GM23248 (cell line): ENCODE measurements at regions not wholly inside any gene's neighbourhood (a gene's known extent, or its start where the extent isn't known, plus 50 kb on each side); places are given as distances from the start of the nearest gene placed in this dataset.

Experiments
- EZH2 ChIP-seq: fragments of 200-600 bp; sonication (generic); IDR thresholded peaks from 2 replicates; pipeline ENCODE4 v1.6.1; 2018; ENCODE audit warnings: antibody characterized with exemption, mild to moderate bottlenecking; ENCODE audit not compliant: insufficient read depth, poor library complexity, severe bottlenecking
- EZH2phosphoT487 ChIP-seq: fragments of 200-600 bp; sonication (generic); IDR thresholded peaks from 2 replicates; pipeline ENCODE4 v1.6.1; 2018; ENCODE audit warnings: antibody characterized with exemption, moderate library complexity, mild to moderate bottlenecking, low read depth; ENCODE audit not compliant: insufficient read depth

DNA sequence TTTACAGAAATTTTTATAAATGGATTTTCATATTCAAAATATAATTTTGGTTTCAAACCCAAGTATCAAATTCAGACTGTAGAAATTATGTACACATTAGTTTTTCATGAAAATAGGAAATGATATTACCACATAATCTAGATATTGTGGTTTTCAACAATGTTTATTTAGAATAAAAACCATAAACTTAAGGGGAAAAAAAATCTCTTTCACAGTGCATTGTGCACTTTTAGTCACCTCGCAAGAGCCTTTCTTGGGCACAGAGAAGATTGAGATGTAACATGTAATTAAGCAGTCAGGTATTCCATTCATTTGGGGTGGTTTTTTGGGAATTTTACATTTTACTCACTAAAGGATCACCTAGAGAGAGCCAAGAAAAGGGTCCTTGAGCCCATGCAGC is 104.0 kb downstream of the TANC2 start:
- no peak for TF ChIP-seq EZH2phosphoT487
- no peak for TF ChIP-seq EZH2
